AG04450 (cell line): ENCODE measurements at regions not wholly inside any gene's neighbourhood (a gene's known extent, or its start where the extent isn't known, plus 50 kb on each side); places are given as distances from the start of the nearest gene placed in this dataset.

Source experiments
- CTCF ChIA-PET: fragments of 300-600, 350-600 bp; formaldehyde crosslinking; extraction: SDS; loops from one replicate; lab custom pipeline; 2022; ENCODE audit warnings: antibody characterized with exemption, inconsistent platforms; lab: Charles Lee
- POLR2A ChIA-PET: fragments of 350-600 bp; formaldehyde crosslinking; extraction: SDS; loops from one replicate; lab custom pipeline; 2021; ENCODE audit warnings: antibody characterized with exemption, inconsistent platforms; lab: Yijun Ruan, JAX
- DNase-seq: peaks from one replicate; pipeline ENCODE4 v3.0.0-alpha.2; 2011; ENCODE audit warnings: low read depth, low spot score
- H3K27ac ChIP-seq: one replicate; pipeline ENCODE4 v1.5.1; 2012; ENCODE audit warnings: low read depth, low read length, control low read depth
- H3K27me3 ChIP-seq: one replicate; pipeline ENCODE4 v1.6.0; 2012; ENCODE audit warnings: low read length; ENCODE audit not compliant: control insufficient read depth, insufficient read depth
- H3K4me3 ChIP-seq: 2 replicates; pipeline ENCODE4 v1.5.1; 2011; ENCODE audit warnings: mild to moderate bottlenecking, low read depth, low read length, control low read depth
- H3K9me3 ChIP-seq: 2 replicates; pipeline ENCODE4 v1.5.1; 2012; ENCODE audit warnings: low read length; ENCODE audit not compliant: control insufficient read depth, insufficient read depth
- CTCF ChIP-seq: IDR thresholded peaks from 2 replicates; pipeline ENCODE4 v1.5.1; 2011; ENCODE audit warnings: low read depth, low read length, control low read depth, inconsistent platforms

DNA sequence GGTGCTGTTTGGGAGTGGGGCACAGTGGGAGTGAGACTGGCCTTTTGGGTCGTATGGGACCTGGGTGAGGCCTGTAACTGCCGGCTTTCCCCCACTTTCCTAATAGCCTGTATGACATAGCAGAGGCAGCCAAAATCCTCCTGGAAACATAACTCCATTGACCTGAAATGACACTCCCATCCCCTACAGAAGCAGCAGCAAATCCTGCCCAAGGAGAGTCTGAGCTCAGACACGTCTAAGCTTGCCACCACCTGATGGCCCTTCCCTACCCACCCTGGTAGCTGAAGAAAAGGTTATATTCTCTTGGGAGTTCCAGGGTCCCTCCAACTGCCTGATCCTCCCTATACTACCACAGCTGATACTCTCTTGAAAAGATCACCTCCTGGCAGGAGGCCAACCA is 179.8 kb upstream of the ARRDC3 start:
- Histone ChIP-seq H3K9me3 (no peaks in the 10 kb centered on the region; the same call in 1 of the 2 replicates), H3K27me3 (no peaks in the 10 kb centered on the region), H3K27ac (no peak overlapping the region), H3K4me3 (no peak overlapping the region)
- TF ChIP-seq CTCF: no peak
- POLR2A ChIA-PET: no interaction called here
- DNase-seq: no peak
- CTCF ChIA-PET: no interaction called here

- Histone ChIP-seq H3K27ac (no peak overlapping the region), H3K27me3 (no peaks in the 10 kb centered on the region), H3K9me3 (no peaks in the 10 kb centered on the region), H3K4me3 (no peak overlapping the region)
- no peak for DNase-seq
- CTCF ChIA-PET: no interaction called here
- TF ChIP-seq CTCF: no peak
- POLR2A ChIA-PET: no interaction called here
These were observed 158.6 kb upstream of the ARRDC3 start for GRCh38 chr5:91541696-91542095.

DNA sequence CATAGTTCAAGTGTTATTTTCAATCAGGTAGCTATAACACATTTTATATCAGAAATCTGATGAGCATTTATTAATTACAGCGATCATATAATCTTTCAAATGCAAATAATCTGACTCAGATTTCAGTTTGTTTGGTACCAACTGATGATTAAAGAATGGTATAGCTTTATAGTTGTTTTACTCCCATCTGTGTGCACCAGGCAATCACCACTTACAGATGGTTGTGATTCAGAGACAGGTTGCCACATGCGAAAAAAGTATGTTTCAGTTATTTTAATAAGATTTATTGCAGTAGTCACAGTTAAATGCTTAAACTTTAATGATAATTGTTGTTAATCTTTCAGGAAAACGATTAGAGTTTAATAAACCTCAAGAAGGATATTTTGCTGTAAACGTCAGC is 155.1 kb upstream of the ARRDC3 start:
- CTCF ChIA-PET: interaction anchor here (0.6 to 1.1 kb wide), 2 partner anchors 16 to 605 kb away, joined by 3 read pairs; no protein-coding TSS in a partner anchor
- Histone ChIP-seq H3K27ac (no peak overlapping the region), H3K9me3 (no peaks in the 10 kb centered on the region), H3K27me3 (no peaks in the 10 kb centered on the region), H3K4me3 (no peak overlapping the region)
- no peak for TF ChIP-seq CTCF
- POLR2A ChIA-PET: no interaction called here
- DNase-seq: no peak

GRCh38 chr5:91535499-91535898 is 152.4 kb upstream of the ARRDC3 start:
- ChIA-PET CTCF (no interaction called here), POLR2A (no interaction called here)
- no peak for DNase-seq
- Histone ChIP-seq H3K9me3 (no peaks in the 10 kb centered on the region), H3K27me3 (no peaks in the 10 kb centered on the region), H3K27ac (no peak overlapping the region), H3K4me3 (no peak overlapping the region)
- no peak for TF ChIP-seq CTCF

- no peak for TF ChIP-seq CTCF
- POLR2A ChIA-PET: no interaction called here
These were observed 151.2 kb upstream of the ARRDC3 start for GRCh38 chr5:91534332-91534731.

More at GRCh38 chr5:91534332-91534731, 151.2 kb upstream of the ARRDC3 start:
- Histone ChIP-seq H3K27ac (no peak overlapping the region), H3K9me3 (no peaks in the 10 kb centered on the region), H3K27me3 (no peaks in the 10 kb centered on the region), H3K4me3 (no peak overlapping the region)
- CTCF ChIA-PET: no interaction called here
- no peak for DNase-seq
